T-helper 2 cell treated with Interferon-gamma antibody and Interleukin-4, amounts not matched to agents 100 ng/mL and 5 ng/mL, for 36 hours (primary cell): ENCODE measurements at regions not wholly inside any gene's neighbourhood (a gene's known extent, or its start where the extent isn't known, plus 50 kb on each side); places are given as distances from the start of the nearest gene placed in this dataset.

ENCODE experiments used
- intact Hi-C: fragments of 100-400 bp; cut with micrococcal nuclease; formaldehyde crosslinking; loops from one replicate; pipeline ENCODE4 v1.15.1; 2023

GRCh38 chr18:76255070-76255683 is 239.9 kb downstream of the ZNF516 start:
- intact Hi-C loops: no loop called here

GRCh38 chr18:76252880-76253279 is 242.2 kb downstream of the ZNF516 start:
- intact Hi-C loops: no loop called here

DNA sequence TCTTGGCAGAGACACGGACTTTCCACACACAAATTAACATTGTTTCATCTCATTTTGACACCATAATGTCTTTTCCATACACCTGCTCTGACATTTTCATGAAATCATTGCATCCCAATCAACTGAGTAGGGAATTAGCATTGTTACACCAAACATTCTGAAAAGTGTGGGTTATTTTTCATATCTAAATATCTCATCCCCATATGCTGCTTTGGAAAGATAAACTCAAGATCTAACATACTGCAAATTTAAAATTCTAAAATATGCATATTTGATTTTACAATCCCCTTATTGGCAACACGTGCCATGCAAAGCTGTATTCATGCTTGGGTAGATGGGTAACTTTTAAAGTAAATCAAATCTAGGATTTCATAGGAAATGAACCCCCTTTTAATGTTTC is 242.9 kb downstream of the ZNF516 start:
- intact Hi-C loops: no loop called here

GRCh38 chr18:76251691-76252090 is 243.4 kb downstream of the ZNF516 start:
- intact Hi-C loops: no loop called here

DNA sequence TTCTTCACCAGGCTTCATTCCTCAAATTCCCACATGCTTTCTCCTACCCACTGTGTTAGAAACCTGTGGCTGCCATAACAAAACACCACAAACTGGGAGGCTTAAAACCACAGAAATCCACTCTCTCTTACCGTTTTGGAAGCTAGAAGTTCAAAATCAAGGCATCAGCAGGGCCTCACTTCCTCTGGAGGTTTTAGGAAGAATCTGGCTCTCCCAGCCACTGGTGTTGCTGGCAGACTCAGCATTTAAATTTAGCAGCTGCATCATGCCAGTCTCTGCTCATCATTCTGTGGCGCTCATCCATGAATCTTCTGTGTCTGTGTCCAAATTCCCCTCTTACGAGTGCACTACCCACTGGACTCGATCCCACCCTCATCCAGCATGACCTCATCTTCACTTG is 248.5 kb downstream of the ZNF516 start:
- intact Hi-C loops: no loop called here

DNA sequence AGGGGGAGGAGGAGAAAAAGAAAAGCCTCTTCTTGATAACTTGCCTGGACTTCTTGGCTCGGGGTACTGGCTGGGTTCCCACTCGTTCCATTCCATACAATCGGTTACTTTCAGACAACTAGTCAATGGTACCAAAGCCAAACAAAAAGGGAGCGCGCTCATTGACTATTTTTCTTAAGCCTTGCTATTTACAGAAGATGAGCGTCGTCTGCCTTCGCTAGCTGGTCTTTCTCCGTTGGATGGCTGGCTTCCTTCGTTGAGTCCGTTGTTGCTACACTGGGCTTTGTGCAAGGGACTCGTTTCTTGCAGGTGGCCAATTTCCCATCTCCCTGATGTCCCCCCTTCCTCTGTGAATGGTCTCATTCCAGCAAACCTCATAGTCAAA is 260.4 kb downstream of the ZNF516 start:
- intact Hi-C loops: no loop called here

- intact Hi-C loops: no loop called here
Observed at GRCh38 chr18:76233876-76234675, 261.0 kb downstream of the ZNF516 start.

- intact Hi-C loops: no loop called here
Observed at GRCh38 chr18:76233406-76233805, 261.6 kb downstream of the ZNF516 start.

DNA sequence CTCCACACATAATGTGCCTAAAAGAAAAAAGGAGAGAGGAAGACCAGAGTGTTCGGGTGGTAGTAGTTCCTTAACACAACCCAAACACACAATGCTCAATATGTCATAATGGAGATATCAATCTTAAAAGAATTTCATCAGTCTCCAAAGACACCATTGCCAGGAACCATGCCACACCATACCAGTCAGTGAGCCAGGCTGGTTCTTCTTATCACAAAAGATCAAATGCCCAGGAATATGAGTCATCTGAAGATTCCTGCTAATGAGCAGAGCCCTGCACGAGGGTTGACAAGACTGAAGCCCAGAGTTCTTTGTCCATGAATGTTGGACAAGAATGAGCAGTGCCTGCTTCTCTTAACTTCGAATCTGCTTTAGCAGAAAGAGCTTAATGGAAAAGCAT is 262.3 kb downstream of the ZNF516 start:
- intact Hi-C loops: no loop called here

DNA sequence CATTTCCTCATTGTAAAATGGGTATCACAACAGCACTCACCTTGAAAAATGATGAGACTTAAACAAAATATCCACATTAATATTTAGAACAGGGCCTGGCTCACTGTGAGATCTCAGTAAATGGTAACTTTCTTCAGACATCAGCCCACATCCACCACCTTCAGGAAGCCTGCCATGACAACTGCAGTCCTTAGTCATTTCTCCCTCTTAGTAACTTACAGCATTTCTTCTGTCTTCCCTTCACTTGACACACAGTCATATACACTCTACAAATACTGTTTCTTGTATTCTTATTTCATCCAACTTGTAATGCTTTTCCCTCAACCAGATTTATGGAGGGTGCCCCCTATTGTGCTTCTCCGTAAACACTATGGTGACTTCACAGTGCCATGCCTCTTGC is 263.0 kb downstream of the ZNF516 start:
- intact Hi-C loops: no loop called here

DNA sequence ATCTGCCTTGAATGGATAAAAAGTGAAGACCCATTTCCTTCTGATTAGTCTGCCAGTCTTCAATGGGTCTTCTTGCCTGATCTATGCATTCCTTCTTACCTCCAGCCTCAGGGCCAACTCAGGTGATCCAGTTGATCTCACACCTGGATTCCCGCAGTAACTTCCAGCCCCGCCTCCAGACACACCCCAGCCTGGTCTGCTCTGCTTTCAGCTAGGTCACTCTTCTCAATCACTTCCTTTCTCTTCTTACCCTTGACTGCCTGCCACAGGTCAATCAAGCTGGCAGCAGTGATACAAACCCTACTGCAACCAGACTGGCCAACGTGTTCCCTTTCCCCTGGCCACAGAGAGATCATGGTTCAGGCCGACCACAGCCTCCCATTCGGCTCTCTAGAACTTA is 263.6 kb downstream of the ZNF516 start:
- intact Hi-C loops: no loop called here

DNA sequence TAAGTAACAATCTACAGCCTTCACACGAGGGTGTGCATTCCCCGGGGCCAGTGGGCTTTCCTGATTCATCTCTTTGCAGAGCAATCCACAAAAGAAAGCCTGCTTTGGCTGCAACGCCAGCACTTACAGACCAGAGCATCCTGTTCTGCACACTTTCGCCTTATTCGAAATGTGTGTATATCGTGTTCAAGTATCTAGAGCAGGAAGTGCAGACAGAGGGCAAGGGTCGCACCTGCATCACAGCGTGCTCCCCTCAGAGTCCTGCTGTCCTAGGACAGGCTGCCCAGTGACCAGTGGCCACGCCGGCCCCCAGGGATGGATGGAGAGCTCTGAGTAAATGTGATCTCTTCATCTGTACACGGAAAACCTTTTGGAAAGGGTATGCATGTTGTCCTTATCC is 264.3 kb downstream of the ZNF516 start:
- intact Hi-C loops: no loop called here

DNA sequence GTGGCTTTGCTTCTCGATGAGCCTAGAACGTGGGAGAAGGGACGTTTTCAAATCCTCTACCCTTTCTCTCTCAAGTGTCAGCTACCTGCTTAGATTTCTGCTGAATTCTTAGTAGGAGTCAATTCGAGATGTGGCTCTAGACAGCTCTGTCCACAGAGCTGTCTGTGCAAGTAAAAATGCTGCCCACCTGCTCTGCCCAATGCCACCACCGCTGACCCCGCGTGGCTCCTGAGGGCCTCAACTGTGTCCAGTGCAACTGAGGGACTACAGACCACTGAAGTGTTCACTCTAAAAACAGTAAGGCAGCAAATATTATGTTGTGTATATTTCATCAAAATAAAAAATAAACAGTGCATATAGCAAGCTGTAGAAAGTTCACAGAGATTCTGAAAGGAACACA is 266.3 kb downstream of the ZNF516 start:
- intact Hi-C loops: no loop called here

GRCh38 chr18:76227759-76228158 is 267.3 kb downstream of the ZNF516 start:
- intact Hi-C loops: no loop called here

GRCh38 chr18:76223403-76223802 is 271.6 kb downstream of the ZNF516 start:
- intact Hi-C loops: no loop called here

DNA sequence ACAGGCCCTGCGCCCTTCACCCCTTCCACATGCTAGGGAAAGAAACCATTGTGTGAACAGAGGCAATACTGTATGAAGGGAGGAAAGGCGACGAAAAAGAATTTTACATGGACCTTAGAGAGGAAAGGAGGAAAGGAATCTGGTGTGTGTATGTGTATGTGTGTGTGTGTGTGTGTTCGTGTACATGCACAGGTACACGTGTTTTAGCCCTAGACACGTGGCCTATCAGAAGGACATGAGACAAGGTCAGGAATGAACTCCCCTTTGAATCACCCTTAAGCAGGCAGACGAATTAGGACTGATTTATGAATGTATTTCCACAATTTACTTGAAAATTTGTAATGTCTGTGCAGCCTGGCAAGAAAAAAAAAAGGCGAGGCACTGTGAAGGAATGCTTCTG is 276.0 kb downstream of the ZNF516 start:
- intact Hi-C loops: no loop called here

DNA sequence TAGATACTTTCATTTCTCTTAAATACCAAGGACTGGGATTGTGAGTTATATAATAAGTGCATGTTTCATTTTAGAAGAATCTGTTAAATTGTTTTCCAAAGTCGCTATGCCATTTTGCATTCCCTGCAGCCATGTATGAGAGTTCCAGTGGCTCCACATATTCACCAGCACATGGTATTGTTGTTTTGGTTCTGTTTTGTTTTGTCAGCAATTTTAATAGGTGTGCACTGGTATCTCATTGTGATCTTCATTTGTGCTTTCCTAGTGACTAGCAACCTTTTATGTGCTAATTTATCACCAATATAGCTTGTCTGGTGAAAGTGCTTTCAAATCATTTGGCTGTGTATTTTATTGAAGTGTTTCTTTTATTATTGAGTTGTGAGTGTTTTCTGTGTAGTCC is 278.9 kb downstream of the ZNF516 start:
- intact Hi-C loops: no loop called here

DNA sequence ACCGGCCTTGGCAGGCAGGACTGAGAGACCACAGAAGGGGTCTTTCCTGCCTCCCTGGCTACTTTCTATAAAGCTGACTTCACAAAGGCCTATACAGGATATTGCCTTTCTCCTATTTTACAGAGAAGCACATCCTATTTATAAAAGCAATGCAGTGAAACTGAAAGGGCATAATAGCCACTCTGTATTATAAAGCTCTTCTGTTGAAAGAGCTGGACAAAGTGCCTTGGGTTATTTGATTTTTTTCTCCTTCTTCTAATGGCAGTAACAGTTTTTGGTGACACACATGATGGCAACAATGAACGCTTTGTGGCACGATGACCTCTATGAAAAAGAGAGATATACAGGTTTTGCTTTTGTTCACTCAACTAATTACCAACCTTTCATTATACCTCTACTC is 281.1 kb downstream of the ZNF516 start:
- intact Hi-C loops: no loop called here

DNA sequence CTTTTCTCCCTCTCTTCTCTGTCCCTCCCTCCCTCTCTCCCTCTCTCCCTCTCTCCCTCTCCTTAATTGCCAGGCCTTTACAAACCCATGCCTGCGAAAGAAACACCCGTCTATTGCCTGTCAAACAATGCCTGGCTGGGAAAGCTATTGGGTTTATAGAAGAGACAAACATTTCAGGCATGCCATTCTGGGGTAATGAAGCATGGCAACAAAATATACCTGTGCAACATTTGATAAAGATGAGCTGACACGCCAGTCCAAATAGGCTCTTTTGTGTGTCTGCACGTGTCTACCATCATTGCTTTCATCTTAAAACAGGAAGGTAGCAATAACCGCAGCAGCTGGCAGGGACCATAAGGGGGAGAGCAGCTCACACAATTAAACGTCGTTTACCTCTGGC is 282.1 kb downstream of the ZNF516 start:
- intact Hi-C loops: no loop called here

- intact Hi-C loops: no loop called here
Observed at GRCh38 chr18:76209597-76209996, 285.4 kb downstream of the ZNF516 start.

DNA sequence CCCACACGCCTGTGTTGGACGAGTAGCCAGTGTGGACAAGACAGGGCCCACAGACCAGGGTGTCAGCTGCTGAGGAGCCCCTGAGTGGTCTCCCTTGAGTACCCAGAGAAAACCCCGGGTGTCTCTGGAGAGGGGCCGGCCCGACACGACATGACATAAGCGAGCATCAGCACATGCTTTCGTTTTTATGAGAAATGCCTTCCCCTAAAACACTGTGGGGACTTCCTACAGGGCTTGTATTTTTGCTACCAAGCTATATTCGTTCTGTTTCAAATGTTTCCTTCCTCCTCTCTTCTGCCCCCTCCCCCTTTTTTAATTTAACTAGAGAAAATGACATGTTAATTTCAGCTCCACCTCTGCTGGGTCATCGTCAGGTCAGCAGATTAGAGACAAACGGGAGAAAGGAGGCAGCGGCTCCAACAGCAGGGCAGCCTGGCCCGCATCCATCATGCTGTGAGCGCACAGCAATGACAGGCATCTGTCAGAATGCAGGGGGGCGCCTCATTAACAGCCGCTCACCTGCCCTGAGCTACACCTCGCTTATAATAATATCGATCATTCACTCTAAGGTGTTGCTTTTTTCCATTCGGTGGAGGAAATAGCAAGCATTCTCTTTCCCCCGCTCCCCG is 286.2 kb downstream of the ZNF516 start:
- intact Hi-C loops: no loop called here

GRCh38 chr18:76205906-76206305 is 289.1 kb downstream of the ZNF516 start:
- intact Hi-C loops: no loop called here

- intact Hi-C loops: no loop called here
Observed at GRCh38 chr18:76203552-76203951, 291.5 kb downstream of the ZNF516 start.
